SW 1271 (cell line): ENCODE measurements at regions not wholly inside any gene's neighbourhood (a gene's known extent, or its start where the extent isn't known, plus 50 kb on each side); places are given as distances from the start of the nearest gene placed in this dataset.
A peak's percentile ranks its signal among the peaks of the same experiment; 100 is the strongest.

Source experiments
- DNase-seq, 2 experiments: peaks; one replicate each; lab custom pipeline; 2025; lab: John Stamatoyannopoulos, UW

DNA sequence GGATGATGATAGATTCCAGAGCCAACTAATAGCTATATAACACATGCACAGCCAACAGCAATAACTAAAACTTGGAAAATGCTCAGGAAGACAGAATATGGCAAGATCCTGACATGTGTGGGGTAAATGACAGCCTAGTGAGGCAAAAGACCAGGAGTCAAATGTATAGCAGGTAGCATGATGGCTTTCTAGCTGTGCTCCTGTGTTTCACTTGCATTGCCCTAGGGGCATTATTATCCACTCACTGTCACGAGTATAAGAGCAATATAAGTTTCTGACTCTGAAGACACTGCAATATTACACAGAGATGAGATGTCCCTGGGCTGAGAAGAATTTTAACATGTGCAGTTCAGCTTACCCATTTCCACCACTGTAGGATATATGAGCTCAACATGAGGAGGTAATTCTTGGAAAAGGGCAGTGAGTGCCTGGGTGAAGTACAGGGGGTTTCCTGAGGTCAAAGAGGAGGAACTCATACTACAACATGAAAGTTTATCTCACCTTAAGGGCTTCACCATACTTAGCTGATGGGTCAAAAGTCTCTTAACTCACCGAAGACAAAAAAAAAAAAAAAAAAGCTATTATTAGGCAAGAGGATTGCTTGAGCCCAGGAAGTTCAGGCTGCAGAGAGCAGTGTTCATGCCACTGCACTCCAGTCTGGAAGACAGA is 1385.6 kb upstream of the SLC39A10 start:
- DNase-seq: no peak

DNA sequence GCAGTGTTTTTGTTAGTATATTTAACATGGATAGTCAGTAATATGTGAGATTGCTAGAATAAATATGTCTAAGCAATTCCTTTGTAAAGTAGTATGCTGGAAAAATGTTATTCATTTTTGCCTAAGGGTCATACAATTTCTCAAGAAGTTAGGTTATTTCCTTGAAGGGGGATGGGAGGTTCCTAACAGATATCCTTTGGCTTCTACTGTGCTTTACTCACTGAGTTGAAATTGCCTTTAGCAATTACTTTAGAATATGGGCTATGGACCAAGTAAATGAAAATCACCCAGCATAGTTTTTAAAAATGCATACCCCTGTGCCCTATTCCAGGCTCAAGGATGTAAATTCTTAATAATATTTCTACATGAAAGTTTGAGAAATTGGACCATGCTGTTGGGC is 1386.4 kb upstream of the SLC39A10 start:
- no peak for DNase-seq

GRCh38 chr2:194264586-194264985 is 1392.4 kb upstream of the SLC39A10 start:
- no peak for DNase-seq

- DNase-seq: no peak
Observed at GRCh38 chr2:194260185-194260584, 1396.8 kb upstream of the SLC39A10 start.

DNA sequence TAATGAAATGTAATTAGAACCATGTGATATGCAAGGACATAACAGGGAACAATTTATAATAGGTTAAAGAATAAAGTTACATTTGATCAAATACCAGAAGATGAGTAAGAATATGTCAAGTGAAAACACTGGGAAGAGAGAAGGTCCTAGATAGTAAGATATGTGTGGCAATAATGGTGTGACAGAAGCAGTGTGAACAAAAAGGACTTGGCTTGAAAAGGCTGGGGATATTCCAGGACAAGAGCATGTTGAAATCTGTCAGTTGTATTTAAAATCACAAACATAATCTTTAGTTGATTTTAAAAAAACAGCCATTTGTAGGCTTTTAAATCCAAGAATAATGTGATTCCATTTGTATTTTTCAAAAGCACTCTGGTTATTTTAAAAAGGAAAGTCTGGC is 1399.9 kb upstream of the SLC39A10 start:
- DNase-seq: no peak

DNA sequence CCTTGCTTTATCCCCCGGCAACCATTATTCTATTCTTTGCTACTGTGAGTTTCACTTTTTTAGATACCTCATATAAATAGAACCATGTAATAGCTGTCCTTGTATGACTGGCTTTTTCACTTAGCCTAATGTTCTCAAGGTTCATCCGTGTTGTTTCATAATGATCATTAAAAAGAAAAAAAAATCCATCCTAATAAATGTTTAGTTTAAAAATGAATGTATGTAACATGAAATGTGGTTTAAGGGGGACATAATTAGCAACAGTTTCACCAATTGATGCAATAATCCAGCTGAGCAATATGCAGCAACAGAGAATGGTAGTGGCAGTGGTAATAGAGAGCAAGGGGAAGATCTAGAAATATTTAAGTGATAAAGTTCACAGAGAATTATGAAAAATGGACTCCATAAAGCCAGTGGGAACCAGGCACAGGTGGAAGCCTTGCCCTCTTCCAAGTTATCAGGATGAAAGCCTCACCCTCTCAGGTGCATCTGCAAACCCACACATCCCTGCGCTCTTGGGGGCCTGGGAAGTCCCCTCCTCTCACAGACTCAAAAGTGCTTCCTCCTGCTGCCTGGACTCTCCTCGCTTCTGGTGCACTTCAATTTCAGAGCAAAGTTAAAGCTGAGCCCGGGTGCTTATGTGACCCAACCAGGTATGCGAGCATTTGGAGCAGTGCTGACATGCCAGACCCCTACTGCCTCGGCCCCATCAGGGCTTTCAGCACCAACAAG is 1403.3 kb upstream of the SLC39A10 start:
- DNase-seq: no peak

GRCh38 chr2:194252127-194252526 is 1404.9 kb upstream of the SLC39A10 start:
- no peak for DNase-seq

DNA sequence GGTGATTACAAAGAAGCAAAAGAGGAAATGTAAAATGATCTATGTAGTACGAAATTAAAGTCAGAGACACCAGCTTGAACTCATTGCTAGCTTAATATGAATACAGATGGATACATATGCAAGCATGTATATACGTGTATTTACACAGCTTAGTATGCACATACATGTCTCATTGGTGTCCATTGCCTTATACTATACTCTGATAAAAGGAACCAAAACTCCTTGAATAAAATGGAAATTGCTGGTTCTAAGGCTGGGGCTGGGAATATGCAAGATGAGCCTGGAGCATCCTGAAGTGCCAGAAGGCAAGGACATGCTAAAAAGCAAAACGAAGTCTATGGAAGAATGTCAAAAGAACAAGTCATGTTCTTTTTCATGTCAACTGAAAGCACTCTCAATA is 1424.4 kb upstream of the SLC39A10 start:
- DNase-seq: no peak

DNA sequence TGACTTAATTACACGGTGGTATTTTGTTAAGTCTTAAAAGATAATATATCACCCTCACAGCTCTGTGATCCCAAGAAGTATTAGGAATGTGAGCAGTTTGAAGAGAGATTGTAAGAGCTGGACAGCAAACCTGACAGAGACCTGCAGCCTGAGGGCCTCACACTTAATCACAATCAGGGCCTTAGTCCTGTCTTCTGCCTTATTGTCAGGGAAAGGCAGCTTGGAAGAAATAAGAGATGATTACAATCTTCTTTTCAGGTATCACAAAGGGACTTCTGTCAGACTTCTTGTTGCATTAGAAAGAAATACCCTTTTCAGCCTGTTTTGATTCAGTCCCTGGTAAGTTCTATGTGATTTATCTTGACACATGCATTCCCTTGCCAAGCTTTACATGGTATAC is 1433.8 kb upstream of the SLC39A10 start:
- DNase-seq: no peak

DNA sequence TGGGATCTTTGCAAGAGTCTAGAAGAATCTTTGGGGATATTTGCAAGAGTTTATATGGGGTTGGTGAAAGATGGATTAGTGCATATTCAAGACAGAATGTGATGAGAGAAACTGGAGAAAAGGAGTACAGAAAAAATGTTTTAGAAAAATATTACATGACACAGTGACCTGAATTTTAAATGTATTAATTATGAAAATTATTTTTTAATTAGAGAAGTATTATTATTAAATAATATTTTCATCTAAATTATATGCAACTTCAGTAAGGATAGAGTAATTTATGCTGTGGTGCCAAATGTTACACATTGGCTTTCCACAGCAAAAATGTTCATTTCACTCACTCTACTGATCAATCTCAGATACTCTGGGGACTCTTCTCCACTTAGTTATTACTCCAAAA is 1442.8 kb upstream of the SLC39A10 start:
- no peak for DNase-seq

GRCh38 chr2:194205568-194206227 is 1451.3 kb upstream of the SLC39A10 start:
- DNase-seq: no peak

DNA sequence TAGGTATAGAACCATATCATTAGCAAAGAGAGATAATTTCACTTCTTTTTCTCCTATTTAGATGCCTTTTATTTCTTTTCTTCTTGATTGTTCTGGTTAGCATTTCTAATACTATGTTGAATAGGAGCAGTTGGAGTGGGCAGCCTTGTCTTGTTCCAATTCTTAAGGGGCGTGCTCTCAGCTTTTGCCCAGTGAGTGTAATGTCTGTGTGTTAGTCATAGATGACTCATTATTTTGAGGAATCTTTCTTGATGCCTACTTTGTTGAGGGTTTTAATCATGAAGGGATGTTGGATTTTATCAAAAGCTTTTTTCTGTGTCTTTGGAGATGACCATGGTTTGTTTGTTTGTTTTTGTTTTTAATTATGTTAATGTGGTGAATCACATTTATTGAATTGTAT is 1453.1 kb upstream of the SLC39A10 start:
- no peak for DNase-seq

- DNase-seq: no peak
Observed at GRCh38 chr2:194182888-194183287, 1474.1 kb upstream of the SLC39A10 start.

DNA sequence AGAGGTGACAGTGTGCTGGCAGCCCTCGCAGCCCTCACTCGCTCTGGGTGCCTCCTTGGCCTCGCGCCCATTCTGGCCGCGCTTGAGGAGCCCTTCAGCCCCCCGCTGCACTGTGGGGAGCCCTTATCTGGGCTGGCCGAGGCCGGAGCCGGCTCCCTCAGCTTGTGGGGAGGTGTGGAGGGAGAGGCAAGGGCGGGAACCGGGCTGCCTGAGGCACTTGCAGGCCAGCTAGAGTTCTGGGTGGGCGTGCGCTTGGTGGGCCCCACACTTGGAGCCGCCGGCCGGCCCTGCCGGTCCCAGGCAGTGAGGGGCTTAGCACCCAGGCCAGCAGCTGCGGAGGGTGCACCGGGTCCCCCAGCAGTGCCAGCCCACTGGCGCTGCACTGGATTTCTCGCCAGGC is 1480.9 kb upstream of the SLC39A10 start:
- DNase-seq: no peak

DNA sequence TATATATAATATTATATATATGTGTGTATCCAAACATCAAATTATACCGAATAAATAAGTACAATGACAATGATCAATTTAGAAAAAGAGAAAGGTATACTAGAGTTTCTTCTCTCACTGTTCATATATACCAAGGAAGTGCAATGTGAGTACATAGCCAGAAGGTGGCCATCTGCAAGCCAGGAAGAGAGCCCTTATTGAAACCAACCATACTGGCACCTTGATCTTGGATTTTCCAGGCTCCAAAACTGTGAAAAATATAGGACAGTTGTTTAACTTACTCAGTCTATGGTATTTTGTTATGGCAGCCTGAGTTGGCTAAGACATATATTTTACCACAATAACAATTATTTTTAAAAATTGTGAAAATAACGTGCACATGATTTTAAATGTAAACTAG is 1490.2 kb upstream of the SLC39A10 start:
- peak; percentile 8 to 43 for DNase-seq

DNA sequence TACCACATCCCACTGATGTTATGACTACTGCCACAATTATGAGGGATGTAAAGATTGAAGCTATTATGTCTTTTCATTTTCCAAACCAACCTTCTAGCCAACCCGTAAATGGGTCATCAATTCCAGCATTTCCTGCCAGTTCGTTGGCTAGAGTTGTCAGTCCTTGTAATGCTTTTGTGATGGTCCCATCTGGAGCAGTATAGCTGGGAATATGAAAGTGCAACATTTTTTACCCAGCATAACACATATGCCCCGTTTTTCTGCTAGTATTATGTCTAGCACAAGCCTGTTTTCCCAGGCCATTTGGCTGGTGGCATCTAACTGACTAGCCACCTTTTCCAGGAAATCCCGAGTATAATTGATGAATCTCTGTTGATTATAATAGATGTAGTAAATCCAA is 1501.6 kb upstream of the SLC39A10 start:
- no peak for DNase-seq

GRCh38 chr2:194151231-194151630 is 1505.8 kb upstream of the SLC39A10 start:
- DNase-seq: no peak

DNA sequence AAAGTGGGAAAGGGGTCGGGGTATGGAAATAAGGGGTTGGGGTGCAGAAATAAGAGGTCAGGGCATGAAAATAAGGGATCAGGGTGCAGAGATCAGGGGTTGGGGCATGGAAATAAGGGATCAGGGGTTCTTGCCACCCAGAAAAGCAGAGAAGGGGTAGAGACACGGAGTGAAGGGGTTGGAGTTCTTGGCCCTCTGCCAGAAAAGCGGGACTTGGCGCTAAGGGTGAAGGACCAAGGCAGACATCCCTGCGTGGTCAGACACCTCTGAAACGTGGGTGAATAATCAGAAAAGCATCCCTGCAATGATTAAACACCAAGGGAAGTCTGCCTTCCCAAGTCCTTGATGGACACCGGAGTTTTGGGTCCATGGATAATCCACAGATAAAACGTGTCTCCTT is 1521.6 kb upstream of the SLC39A10 start:
- DNase-seq: no peak

DNA sequence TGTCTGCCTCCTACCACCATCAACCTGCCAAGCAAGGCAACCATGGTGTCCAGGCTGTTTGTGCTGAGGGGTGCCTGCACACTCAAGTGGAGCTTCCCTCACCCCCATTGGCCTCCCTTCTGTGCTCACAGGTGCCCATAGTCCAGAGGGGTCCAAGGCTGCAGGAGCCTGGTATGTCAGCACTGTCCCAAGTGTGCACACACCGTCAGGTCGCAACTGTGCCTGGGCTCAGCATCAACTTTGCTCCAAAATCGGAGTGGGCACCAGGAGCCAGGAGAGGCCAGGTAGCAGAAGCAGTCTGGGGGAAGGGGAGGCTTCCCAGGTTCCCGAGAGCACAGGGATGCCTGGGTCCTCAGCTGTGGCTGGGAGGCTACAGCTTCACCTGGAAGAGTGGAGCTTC is 1528.2 kb upstream of the SLC39A10 start:
- DNase-seq: no peak

DNA sequence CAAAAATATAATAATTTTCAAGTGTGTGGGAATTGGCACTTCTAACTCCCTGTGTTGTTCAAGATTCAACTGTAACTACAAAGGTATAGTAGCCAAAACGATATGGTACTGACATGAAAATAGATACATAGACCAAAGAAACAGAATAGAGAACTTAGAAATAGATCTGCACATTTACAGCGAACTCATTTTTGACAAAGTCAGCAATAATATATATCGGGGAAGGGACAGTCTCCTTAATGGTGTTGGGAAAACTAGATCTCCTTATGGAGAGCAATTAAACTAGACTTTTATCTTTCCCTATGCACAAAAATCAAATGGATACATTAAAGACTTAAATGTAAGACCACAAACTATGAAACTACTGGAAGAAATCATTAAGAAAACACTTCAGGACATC is 1530.6 kb upstream of the SLC39A10 start:
- no peak for DNase-seq

GRCh38 chr2:194116861-194117260 is 1540.2 kb upstream of the SLC39A10 start:
- DNase-seq: no peak

DNA sequence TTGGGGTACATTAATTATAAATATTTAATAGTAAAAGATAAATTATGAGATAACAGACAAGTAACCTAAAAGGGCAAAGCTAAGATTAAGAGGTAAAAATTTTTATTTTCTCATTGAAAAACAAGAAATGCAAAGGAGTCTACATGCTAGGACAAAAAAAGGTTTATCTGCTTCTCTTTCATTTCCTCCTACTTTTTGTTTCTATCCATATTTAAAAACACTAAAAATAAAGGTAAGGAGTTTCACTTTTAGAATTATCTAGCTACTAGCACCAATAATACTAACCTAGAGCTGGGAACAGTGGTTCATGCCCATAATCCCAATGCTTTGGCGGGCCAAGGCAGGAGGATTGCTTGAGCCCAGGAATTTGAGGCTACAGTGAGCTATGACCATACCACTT is 1551.7 kb upstream of the SLC39A10 start:
- DNase-seq: no peak

DNA sequence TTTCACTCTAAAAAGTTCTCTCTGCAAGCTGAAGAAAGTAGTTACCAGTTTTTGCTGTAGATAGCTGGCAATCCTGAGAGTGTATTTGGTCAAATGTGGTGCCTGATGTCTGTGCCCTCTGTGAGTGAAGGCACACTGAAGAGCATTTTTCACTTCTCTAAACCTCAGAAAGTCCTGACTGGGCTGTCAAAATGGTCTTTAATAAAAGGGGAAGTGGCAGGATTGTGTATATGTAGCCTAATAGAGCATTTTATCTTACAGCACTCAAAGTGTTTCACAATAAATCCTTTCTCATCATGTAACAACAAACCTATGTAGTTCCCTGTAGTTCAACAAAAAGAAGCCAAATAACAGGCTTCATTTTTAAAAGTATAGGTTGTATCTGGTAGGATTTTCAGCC is 1552.3 kb upstream of the SLC39A10 start:
- no peak for DNase-seq
